ENCODE measurements at regions not wholly inside any gene's neighbourhood (a gene's known extent, or its start where the extent isn't known, plus 50 kb on each side); places are given as distances from the start of the nearest gene placed in this dataset.
"Not testable (repeated sequence)": the region's sequence is repeated elsewhere in the genome, so short reads cannot be mapped to it uniquely, and the experiment has no call there.

GRCh38 chr9:30765318-30765717 lies 1619.1 kb upstream of the ACO1 start:
- DNase-seq = no peak

- DNase-seq = no peak
Observed at GRCh38 chr9:30771163-30771708, 1613.2 kb upstream of the ACO1 start.

GRCh38 chr9:30771760-30772159 lies 1612.7 kb upstream of the ACO1 start:
- DNase-seq = no peak

- no peak for DNase-seq
Observed at GRCh38 chr9:30773427-30773826, 1611.0 kb upstream of the ACO1 start.

- DNase-seq = no peak
Observed at GRCh38 chr9:30774326-30774725, 1610.1 kb upstream of the ACO1 start.

GRCh38 chr9:30775236-30775635 lies 1609.2 kb upstream of the ACO1 start:
- DNase-seq = no peak

GRCh38 chr9:30796764-30797163 lies 1587.7 kb upstream of the ACO1 start:
- DNase-seq = no peak

GRCh38 chr9:30799527-30800101 lies 1584.8 kb upstream of the ACO1 start:
- no peak for DNase-seq

GRCh38 chr9:30800421-30800820 lies 1584.0 kb upstream of the ACO1 start:
- no peak for DNase-seq

GRCh38 chr9:30812821-30813220 lies 1571.6 kb upstream of the ACO1 start:
- DNase-seq = no peak

- DNase-seq = no peak
Observed at GRCh38 chr9:30815585-30815984, 1568.9 kb upstream of the ACO1 start.

- no peak for DNase-seq
Observed at GRCh38 chr9:30845136-30845535, 1539.3 kb upstream of the ACO1 start.

- no peak for DNase-seq
Observed at GRCh38 chr9:30846651-30847050, 1537.8 kb upstream of the ACO1 start.

- DNase-seq = no peak
Observed at GRCh38 chr9:30851600-30851999, 1532.8 kb upstream of the ACO1 start.

GRCh38 chr9:30900706-30901105 lies 1483.7 kb upstream of the ACO1 start:
- DNase-seq = no peak

GRCh38 chr9:30913331-30913730 lies 1471.1 kb upstream of the ACO1 start:
- no peak for DNase-seq

- no peak for DNase-seq
Observed at GRCh38 chr9:30915451-30915850, 1469.0 kb upstream of the ACO1 start.

GRCh38 chr9:30925126-30925525 lies 1459.3 kb upstream of the ACO1 start:
- DNase-seq = no peak

GRCh38 chr9:30925635-30926034 lies 1458.8 kb upstream of the ACO1 start:
- DNase-seq = no peak

GRCh38 chr9:30928045-30928444 lies 1456.4 kb upstream of the ACO1 start:
- no peak for DNase-seq

- no peak for DNase-seq
Observed at GRCh38 chr9:30932226-30932625, 1452.2 kb upstream of the ACO1 start.

- no peak for DNase-seq
Observed at GRCh38 chr9:30935730-30936129, 1448.7 kb upstream of the ACO1 start.

GRCh38 chr9:30937106-30937505 lies 1447.3 kb upstream of the ACO1 start:
- no peak for DNase-seq

- not testable (repeated sequence) for DNase-seq
Observed at GRCh38 chr9:30942852-30943251, 1441.6 kb upstream of the ACO1 start.

All from GOT3 (cell line).